IPS-18c (cell line): ENCODE measurements at regions not wholly inside any gene's neighbourhood (a gene's known extent, or its start where the extent isn't known, plus 50 kb on each side); places are given as distances from the start of the nearest gene placed in this dataset.

ENCODE experiments used
- H3K4me3 ChIP-seq: 2 replicates; pipeline ENCODE4 v1.7.0; 2013; ENCODE audit warnings: low read depth, mild to moderate bottlenecking, low read length, moderate library complexity; ENCODE audit not compliant: insufficient read depth
- H3K9me3 ChIP-seq: one replicate; pipeline ENCODE4 v1.6.1; 2013; ENCODE audit warnings: mild to moderate bottlenecking, low read length, moderate library complexity; ENCODE audit not compliant: control insufficient read depth, insufficient read depth

DNA sequence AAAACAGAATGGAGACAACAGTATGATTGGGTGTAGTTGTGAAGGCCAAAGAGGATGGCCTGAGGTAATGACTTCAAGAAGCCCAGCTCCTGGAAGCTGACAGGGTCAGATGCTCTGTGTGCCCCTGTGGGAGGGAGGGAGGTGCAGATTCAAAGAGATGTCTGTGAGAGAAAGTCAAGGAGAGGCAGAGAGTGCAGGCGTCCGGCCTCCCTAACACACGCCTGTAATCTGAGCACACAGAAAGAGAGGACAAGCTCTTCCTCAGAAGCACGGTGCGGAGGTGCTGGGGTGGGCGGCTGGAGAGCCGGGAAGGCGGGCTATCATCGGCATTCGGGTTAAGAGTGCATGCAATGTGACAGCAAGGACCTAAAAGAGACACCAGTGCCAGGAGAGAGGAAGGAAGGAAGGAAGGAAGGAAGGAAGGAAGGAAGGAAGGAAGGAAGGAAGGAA, 238.2 kb upstream of the HES1 start:
- no peak overlapping the region for H3K4me3 ChIP-seq
- no peaks in the 10 kb centered on the region for H3K9me3 ChIP-seq

DNA sequence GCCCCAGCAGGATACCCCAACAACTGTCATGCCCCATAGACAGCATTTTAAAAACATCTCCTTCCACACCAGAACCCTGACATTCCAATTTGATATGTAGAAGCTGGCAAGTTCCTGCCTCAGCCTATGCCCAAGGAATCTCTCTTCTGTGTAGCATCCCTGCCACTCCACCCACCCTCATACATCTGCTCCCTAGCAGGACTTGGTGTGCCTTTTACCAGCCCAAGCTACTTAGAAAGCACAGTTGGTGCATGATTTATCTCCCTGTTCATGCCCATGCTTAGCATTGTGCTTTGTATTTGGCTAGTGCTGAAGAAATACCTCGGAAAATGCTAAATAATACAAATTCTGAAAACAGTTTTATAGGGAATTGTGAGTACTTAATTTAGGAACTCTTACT, 236.9 kb upstream of the HES1 start:
- Histone ChIP-seq H3K4me3 (no peak overlapping the region), H3K9me3 (no peaks in the 10 kb centered on the region)

DNA sequence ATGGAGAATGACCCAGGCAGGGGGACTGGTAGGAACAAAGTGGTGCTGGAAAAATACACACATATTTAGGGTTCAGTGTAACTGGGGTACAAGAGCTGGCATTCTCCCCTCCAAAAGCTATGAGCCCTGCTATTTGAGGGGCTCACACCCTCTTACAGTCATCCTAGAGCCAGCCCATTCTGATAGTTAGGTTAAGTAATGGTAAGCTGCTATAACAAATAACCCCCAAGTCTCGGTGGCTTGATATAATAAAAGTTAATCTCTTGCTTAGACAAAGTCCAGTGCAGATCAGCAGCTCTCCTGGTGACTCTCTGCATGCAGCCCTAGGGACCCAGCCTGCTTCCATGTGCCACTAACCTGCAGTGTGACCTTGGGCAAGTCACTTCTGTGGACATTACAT, 234.9 kb upstream of the HES1 start:
- Histone ChIP-seq H3K4me3 (no peak overlapping the region), H3K9me3 (no peaks in the 10 kb centered on the region)

DNA sequence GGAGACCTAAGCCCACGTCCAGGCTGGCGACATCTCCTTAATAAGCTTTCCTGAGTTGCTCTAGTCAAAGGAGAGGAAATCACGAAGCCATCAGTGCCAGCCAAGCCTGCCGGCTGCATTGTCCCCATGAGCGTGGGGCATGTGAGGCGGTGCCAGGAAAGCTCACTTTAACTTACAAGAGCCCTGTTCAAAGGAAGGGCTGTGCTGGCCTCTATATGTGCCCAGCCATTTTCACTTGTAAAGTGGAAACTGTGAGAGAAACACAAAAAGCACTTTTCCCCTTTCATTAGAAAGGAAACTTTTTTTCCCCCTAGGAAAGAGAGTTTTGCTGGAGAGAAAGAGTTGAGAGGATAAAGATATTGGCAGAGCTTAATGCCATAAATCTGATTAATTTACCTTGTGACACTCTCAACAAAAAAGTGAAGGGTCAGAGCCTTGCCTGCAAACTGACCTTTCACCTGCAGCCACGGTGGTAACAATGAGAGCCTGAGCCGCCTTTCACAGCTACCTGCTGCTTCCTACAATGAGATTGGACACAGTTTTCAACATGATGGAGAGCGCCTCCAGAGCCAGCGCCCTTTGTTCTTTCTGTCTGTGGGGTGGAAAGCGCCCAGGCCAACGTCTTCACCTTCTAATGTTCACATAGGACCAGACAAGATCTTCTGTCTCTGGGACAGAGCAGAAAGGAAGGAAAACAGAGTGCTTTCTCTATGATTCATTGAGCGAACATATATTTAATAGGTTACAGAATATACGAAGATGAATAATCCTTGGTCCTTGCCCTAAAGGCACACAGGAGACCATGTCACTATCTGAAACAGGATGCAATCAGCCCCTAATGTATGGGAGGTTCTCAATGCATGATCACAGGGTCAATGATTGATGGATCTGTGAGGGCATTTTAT, 233.1 kb upstream of the HES1 start:
- Histone ChIP-seq H3K9me3 (no peaks in the 10 kb centered on the region), H3K4me3 (no peak overlapping the region)

DNA sequence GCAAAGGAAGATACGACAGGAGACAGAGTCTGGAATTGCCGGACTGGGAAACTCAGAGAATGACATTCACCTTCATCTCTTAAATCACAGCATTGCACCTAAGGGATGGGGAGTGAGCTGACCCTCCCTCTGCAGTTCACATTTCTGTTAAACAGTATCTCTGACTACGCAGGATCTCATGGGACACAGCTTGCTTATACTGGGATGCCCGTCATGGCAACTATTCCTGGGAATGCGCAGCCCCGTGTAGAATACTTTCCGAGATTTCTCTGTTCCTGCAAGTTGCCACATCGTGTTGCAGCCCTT, 232.5 kb upstream of the HES1 start:
- Histone ChIP-seq H3K9me3 (no peaks in the 10 kb centered on the region), H3K4me3 (no peak overlapping the region)

DNA sequence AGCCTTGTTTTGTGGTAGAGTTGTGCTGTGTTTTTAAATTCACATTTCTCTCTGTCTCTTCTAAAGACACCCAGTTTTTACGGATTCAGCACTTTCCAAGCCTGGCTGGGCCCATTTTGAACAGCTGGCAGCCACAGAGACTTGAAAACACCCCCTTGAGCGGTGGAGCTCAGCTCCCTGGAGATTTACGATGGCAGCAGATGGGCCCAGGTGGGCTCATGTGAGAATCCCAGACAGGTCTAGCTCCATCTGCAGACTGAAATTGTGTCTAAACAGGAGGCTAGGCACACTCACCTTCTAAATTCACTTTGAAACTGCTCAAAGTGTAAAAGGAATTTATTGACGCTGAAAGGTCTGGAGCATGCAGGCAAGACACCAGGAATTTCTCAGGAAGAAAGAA, 232.0 kb upstream of the HES1 start:
- H3K9me3 ChIP-seq = no peaks in the 10 kb centered on the region
- H3K4me3 ChIP-seq = no peak overlapping the region

DNA sequence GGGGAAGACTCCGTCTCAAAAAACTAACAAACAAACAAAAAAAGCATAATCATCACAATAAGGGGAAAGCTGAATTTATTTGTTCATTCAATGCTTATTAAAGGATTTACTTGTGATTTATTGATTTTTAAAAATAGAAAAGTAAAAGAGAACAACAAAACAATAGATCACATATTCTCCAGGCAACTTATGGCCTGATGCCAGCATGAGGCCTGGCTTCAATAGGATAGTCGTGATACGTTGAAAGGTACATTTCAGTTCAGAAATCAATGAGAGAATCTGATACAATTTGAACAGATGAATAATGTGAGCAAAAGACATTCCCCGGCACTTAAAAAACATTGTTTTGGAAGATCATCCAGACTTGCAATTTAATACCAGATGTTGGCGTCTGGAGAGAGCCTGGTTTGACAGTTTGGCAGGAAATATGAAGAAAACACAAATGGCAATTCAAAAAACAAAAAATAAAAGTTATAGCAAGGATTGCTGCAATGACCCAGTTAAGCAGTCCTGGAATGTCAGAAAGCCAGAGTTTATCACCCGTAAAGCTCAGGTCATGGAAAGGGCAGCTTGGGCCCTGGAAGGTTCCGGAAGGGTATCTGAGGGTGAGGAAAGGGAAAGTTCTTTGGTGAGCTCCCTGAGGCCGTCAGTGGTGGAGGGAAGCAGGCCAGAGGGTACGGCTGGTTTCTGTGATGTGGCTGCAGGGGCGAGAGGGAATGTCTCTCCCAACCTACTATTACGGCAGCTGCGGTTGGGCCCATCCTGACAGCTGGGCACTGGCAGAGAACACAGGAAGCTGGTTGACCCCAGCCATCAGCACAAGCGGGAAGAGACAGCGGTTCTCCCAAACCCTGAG, 230.2 kb upstream of the HES1 start:
- no peaks in the 10 kb centered on the region for H3K9me3 ChIP-seq
- H3K4me3 ChIP-seq = no peak overlapping the region

DNA sequence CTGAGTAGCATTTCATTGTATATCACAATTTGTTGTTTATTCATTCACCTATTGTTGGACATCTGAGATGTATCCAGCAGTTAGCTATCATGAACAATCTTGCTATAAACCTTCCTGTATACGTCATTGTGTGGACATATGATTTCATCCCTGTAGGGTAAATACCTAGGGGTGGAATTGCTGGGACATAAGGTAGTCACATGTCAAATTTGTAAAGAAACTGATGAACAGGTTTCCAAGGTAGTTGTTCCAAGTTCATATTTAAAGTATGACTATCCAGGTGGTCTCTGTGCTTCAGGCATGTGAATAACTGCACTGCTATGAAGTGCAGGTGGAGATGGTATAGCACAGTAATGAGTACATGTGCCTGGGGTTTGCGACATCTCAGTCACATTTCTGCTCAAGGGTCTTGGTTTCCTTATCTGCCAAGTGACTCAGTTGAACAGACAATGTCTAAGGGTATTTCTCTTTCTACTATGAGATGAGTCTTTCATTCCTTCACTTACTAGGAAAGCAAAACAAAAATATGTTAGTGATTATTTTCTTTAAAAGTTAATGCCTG, 229.0 kb upstream of the HES1 start:
- H3K9me3 ChIP-seq = no peaks in the 10 kb centered on the region
- no peak overlapping the region for H3K4me3 ChIP-seq

DNA sequence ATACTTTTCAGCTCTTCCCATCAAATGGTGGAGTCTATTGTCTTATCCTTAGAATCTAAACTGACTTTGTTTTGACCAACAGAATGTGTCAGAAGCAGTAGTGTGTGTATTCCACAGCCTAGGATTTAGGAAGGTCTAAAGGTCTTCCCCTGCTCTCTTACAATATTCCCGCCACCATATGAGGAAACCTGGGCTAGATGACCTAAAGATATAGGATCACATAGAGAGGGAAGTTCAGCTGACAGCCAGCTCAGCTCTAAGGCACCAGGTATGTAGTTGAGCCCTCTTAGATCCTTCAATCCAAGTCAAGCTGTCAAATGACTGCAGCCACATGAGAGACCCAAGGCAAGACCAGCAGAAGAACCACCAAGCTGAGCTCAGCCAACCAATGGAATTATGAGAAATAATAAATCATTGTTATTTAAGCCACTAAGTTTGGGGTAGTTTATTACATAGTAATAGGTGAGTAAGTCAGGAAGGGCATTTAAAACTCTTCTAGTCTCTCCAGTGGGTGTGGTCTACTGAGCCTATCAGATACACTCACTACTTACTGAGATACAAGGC, 227.7 kb upstream of the HES1 start:
- Histone ChIP-seq H3K9me3 (no peaks in the 10 kb centered on the region), H3K4me3 (no peak overlapping the region)

DNA sequence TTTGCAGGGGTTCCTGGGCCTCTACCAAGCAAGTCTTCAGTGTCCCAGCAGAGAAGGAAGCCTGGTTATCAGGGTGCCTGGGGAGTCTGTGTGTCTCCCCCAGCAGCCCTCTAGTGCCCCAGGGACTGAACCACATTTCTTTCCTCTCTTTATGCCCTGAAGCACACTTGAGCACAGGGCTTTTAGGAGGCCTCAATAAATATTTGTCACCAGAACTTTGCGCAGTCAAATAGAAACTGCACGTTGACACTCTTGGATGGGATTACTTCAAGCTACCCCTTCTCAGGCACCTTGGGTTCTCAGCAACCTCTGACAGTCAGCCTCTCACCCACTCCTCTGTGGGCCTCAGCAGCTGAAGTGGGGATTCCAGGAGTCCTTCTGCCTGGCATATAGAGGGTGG, 226.6 kb upstream of the HES1 start:
- no peaks in the 10 kb centered on the region for H3K9me3 ChIP-seq
- no peak overlapping the region for H3K4me3 ChIP-seq

DNA sequence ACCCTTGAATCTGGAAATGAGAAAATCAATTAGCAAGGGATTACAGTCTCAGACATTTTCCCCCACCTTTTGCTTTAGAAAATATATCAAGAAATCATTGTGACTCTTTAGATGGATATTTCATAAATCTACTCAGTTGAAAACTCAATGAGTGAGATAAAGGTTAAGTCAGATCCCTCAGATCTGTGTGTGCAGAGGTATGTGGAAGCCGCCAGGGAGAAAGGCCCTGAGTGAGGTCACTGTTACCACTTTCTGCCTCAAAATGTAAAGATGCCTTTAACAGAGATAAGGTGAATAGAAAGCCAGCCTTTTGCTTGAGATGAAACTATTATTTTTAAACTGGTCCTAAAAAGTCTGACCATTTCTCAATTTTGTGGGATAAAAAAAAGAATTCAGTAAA, 225.6 kb upstream of the HES1 start:
- no peaks in the 10 kb centered on the region for H3K9me3 ChIP-seq
- no peak overlapping the region for H3K4me3 ChIP-seq

DNA sequence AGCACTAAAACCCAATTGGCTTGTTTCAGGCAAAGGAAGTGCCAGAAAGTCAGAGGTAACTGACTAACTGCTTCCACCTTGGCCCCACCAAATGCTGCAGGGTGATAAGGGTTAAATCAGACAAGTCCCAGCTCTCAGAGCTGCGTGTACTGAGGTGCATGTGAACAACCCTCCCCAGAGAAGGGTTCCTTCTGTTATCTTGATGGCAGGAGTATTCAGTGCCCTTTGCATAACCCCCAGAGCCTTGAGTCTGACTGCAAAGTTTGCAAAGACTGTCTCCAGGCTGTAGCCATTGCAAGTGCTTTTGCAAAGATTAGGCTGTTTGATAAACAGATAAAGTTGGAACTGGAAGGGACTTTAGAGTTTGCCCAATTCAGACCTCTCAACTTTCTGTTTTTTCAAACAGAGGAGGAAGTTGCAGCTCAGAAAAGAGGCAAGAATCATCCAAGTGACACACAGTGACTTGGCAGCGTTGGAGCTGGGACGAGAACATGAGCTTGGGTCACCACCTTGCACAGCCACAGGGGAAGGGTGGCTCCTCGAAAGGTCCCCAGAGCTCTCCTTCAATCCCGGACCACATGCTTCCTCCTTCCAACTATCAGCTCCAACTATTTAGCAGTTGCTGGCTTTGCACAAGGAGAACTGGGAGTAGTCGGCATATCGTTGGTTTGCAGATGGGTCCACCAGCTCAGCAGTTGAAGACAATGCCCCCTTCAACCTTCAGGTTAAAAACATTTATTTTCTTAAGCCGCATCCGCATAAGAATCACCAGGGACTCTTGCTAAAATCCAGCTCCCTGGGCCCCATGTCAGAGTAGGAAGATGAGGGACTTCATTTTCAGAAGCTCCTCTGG, 224.8 kb upstream of the HES1 start:
- Histone ChIP-seq H3K9me3 (no peaks in the 10 kb centered on the region), H3K4me3 (no peak overlapping the region)

DNA sequence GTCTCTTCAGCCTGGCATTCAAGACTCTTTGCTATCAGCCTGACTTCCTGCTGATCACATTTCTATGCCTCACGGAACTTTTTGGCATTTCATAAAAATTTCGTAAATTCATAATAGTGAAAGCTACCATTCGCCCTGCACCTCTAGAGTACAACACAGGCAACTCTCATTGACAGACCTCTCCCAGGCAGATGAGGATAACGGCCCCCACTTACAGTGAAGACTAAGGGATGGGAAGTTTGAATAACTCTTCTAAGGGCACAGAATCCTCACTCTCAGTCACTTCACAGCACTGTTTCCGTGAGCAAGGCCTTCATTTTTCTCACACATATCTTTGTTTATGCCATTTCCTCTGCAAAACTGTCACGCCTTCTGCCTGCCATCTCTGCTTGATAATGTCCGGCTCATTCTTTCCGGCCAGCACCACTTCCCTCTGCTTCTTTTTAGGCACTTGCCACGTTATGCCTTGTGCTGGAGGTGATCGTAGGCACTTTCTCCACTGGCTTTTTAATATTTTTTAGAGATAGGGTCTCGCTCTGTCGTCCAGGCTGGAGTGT, 224.1 kb upstream of the HES1 start:
- H3K9me3 ChIP-seq = no peaks in the 10 kb centered on the region

DNA sequence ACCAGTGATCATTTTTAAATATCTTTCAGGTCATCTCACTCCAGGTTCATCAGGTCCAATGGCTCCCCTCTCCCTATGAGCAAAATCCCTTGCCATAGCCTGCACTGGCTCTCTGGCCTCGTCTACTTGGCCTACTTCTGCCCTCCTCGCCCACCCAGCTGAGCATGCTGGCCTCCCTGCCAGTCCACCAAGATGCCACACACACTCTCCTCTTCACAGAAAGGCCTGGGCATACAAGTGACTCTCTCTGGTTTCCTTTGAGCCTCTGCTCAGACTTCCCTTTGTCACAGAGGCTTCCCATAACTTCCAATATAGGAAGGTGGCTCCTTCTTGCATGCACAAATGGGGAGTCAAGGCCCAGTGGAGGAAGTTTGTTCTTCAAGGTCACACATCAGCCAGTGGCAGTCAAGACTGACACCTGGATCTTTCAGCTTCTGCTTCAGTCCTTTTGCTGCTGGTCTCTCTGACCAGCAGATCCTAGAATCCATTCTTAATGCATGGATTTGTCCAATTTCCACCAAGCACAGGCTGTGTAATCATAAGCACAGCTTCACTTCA, 223.2 kb upstream of the HES1 start:
- Histone ChIP-seq H3K9me3 (no peaks in the 10 kb centered on the region), H3K4me3 (no peak overlapping the region)

More for the DNA sequence above, 224.1 kb upstream of the HES1 start:
- no peak overlapping the region for H3K4me3 ChIP-seq

DNA sequence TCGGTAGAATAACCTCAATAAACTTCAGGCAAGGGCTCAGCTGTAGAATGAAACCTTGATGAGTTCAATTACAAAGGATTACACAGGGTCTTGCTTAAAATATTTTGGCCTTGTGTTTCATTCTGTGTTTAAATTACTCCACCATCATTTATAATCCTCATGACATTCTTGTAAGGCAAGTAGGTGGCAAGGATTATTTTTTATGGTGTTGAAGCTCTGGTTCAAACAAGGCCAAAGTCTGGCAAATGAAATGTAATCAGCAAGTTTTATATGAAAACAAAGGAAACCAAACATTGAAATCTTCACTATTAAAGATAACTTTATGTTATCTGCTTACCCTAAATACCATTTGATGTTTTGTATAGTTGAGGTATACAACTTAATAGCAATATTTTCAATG, 221.3 kb upstream of the HES1 start:
- no peak overlapping the region for H3K4me3 ChIP-seq
- H3K9me3 ChIP-seq = no peaks in the 10 kb centered on the region

DNA sequence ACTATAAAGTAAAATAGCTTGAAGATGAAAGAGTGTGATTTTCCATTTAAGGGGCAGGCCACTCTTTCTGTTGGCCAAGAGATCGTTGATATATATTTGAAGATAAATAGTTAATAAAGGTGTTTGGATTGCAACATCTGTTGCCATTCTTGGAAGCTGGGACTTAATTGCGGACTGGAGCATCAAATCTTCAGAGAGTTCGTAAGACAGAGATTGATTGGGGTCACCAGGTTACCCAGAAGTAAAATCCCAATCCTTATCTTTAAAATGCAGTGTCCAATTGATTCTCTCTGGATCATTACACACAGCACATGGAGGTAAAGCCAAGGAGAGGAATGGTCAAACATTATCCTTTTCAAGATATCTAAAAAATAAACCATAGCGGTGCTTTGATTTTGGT, 220.8 kb upstream of the HES1 start:
- Histone ChIP-seq H3K9me3 (no peaks in the 10 kb centered on the region), H3K4me3 (no peak overlapping the region)
